H1 (cell line): ENCODE measurements at regions not wholly inside any gene's neighbourhood (a gene's known extent, or its start where the extent isn't known, plus 50 kb on each side); places are given as distances from the start of the nearest gene placed in this dataset.

Experiments
- ASH2L ChIP-seq: fragments of 200-600, 300-600 bp; sonication (generic); IDR thresholded peaks from one replicate; pipeline ENCODE4 v1.7.1; 2017; ENCODE audit warnings: low read length
- HDAC6 ChIP-seq: IDR thresholded peaks from one replicate; pipeline ENCODE4 v1.7.1; 2012; ENCODE audit warnings: low read depth, mild to moderate bottlenecking, inconsistent platforms, low read length, moderate library complexity
- KDM1A ChIP-seq: fragments of 200-600, 300-600 bp; sonication (generic); IDR thresholded peaks from 2 replicates; pipeline ENCODE4 v1.7.1; 2016; ENCODE audit warnings: mild to moderate bottlenecking, low read length, borderline replicate concordance
- KDM5A ChIP-seq: fragments of 200-600 bp; IDR thresholded peaks from 2 replicates; pipeline ENCODE4 v1.7.1; 2012; ENCODE audit warnings: mild to moderate bottlenecking, low read length, inconsistent platforms, mixed read lengths
- MAFK ChIP-seq: IDR thresholded peaks from 2 replicates; pipeline ENCODE4 v1.6.1; 2012; ENCODE audit warnings: low read depth, mild to moderate bottlenecking, improper control_type of control experiment, low read length
- RFX5 ChIP-seq: IDR thresholded peaks from 2 replicates; pipeline ENCODE4 v1.6.1; 2011; ENCODE audit warnings: low read depth, low read length, improper control_type of control experiment, borderline replicate concordance
- SRF ChIP-seq: IDR thresholded peaks from 2 replicates; pipeline ENCODE4 v1.6.1; 2011; ENCODE audit warnings: mild to moderate bottlenecking, low read depth, low read length, moderate library complexity
- TF ChIP-seq, protein P1 (sequence below): IDR thresholded peaks from 2 replicates; pipeline ENCODE4 v1.6.1; 2012; ENCODE audit warnings: inconsistent platforms

DNA sequence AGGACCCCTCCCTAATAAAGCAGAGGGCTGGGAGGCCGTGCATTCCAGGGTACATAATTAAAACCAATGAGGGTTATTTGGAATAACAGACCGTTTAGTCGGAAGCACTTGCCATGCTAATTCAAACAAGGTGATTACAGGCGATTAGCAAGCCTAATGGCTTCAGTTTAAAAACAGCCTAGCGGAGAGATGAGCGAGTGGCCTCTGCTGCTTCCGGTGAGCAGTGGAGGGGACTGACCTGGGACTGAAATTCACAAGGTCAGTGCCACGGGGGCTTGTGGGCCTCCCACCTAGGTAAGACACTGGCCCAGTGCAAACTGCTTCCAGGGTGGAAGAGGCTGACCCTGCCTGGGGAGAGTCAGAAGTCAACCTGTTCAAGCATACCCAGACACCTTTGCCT, 56.8 kb upstream of the ALX4 start (continued):
- TF ChIP-seq RFX5 (no peak), KDM1A (no peak), KDM5A (no peak), HDAC6 (no peak), SRF (no peak), MAFK (no peak), ASH2L (no peak)
- TF ChIP-seq, protein P1, sequence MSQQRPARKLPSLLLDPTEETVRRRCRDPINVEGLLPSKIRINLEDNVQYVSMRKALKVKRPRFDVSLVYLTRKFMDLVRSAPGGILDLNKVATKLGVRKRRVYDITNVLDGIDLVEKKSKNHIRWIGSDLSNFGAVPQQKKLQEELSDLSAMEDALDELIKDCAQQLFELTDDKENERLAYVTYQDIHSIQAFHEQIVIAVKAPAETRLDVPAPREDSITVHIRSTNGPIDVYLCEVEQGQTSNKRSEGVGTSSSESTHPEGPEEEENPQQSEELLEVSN, result no peak
